Epithelial cell of prostate (primary cell): ENCODE measurements at regions not wholly inside any gene's neighbourhood (a gene's known extent, or its start where the extent isn't known, plus 50 kb on each side); places are given as distances from the start of the nearest gene placed in this dataset.
"Not testable (repeated sequence)": the region's sequence is repeated elsewhere in the genome, so short reads cannot be mapped to it uniquely, and the experiment has no call there.

Experiments used
- DNase-seq: peaks from one replicate; pipeline ENCODE4 v3.0.0-alpha.2; 2011; ENCODE audit warnings: low read depth, low spot score
- H3K27ac ChIP-seq: fragments of 450-650 bp; 2 replicates; pipeline ENCODE4 v1.5.1; 2017; ENCODE audit warnings: mild to moderate bottlenecking

- DNase-seq: peak; percentile 5
- H3K27ac ChIP-seq: no peak overlapping the region
Observed at GRCh38 chr14:48350971-48351370, 675.6 kb upstream of the MDGA2 start.

- no peak overlapping the region for H3K27ac ChIP-seq
- DNase-seq: no peak
Observed at GRCh38 chr14:48349689-48350088, 674.3 kb upstream of the MDGA2 start.

- no peak for DNase-seq
- no peak overlapping the region for H3K27ac ChIP-seq
Observed at GRCh38 chr14:48341069-48341468, 665.7 kb upstream of the MDGA2 start.

- peak overlapping the region; percentile 9 for H3K27ac ChIP-seq
Observed at GRCh38 chr14:48333221-48333920, 658.0 kb upstream of the MDGA2 start.

GRCh38 chr14:48331421-48331820, 656.0 kb upstream of the MDGA2 start:
- no peak for DNase-seq
- H3K27ac ChIP-seq: no peak overlapping the region

More at GRCh38 chr14:48333221-48333920, 658.0 kb upstream of the MDGA2 start:
- no peak for DNase-seq

- no peak overlapping the region for H3K27ac ChIP-seq
- no peak for DNase-seq
Observed at GRCh38 chr14:48325486-48325885, 650.1 kb upstream of the MDGA2 start.

GRCh38 chr14:48323665-48324064, 648.3 kb upstream of the MDGA2 start:
- no peak for DNase-seq
- H3K27ac ChIP-seq: no peak overlapping the region

- no peak for DNase-seq
- no peak overlapping the region for H3K27ac ChIP-seq
Observed at GRCh38 chr14:48319823-48320222, 644.4 kb upstream of the MDGA2 start.

GRCh38 chr14:48304729-48305128, 629.3 kb upstream of the MDGA2 start:
- DNase-seq: no peak
- no peak overlapping the region for H3K27ac ChIP-seq

GRCh38 chr14:48289701-48290100, 614.3 kb upstream of the MDGA2 start:
- DNase-seq: no peak

GRCh38 chr14:48285217-48285616, 609.8 kb upstream of the MDGA2 start:
- DNase-seq, H3K27ac ChIP-seq: not testable (repeated sequence)

More at GRCh38 chr14:48289701-48290100, 614.3 kb upstream of the MDGA2 start:
- no peak overlapping the region for H3K27ac ChIP-seq

GRCh38 chr14:48275301-48275700, 599.9 kb upstream of the MDGA2 start:
- H3K27ac ChIP-seq: no peak overlapping the region
- DNase-seq: no peak

GRCh38 chr14:48274826-48275225, 599.4 kb upstream of the MDGA2 start:
- no peak overlapping the region for H3K27ac ChIP-seq
- DNase-seq: no peak

- not testable (repeated sequence) for H3K27ac ChIP-seq, DNase-seq
Observed at GRCh38 chr14:48267926-48268325, 592.5 kb upstream of the MDGA2 start.

GRCh38 chr14:48266201-48266600, 590.8 kb upstream of the MDGA2 start:
- not testable (repeated sequence) for H3K27ac ChIP-seq, DNase-seq

GRCh38 chr14:48261436-48261835, 586.0 kb upstream of the MDGA2 start:
- no peak overlapping the region for H3K27ac ChIP-seq
- DNase-seq: no peak

- not testable (repeated sequence) for DNase-seq, H3K27ac ChIP-seq
Observed at GRCh38 chr14:48260394-48261295, 585.2 kb upstream of the MDGA2 start.

- not testable (repeated sequence) for DNase-seq, H3K27ac ChIP-seq
Observed at GRCh38 chr14:48259876-48260275, 584.5 kb upstream of the MDGA2 start.

GRCh38 chr14:48259232-48259631, 583.8 kb upstream of the MDGA2 start:
- H3K27ac ChIP-seq: not testable (repeated sequence)

GRCh38 chr14:48258703-48259102, 583.3 kb upstream of the MDGA2 start:
- H3K27ac ChIP-seq, DNase-seq: not testable (repeated sequence)

More at GRCh38 chr14:48259232-48259631, 583.8 kb upstream of the MDGA2 start:
- not testable (repeated sequence) for DNase-seq

- H3K27ac ChIP-seq: no peak overlapping the region
- DNase-seq: no peak
Observed at GRCh38 chr14:48253020-48253419, 577.6 kb upstream of the MDGA2 start.
